Right atrium auricular region (tissue), 2 donors: ENCODE measurements at regions not wholly inside any gene's neighbourhood (a gene's known extent, or its start where the extent isn't known, plus 50 kb on each side); places are given as distances from the start of the nearest gene placed in this dataset.

Experiments used
- DNase-seq: peaks from one replicate; pipeline ENCODE4 v3.0.0-alpha.2; 2019; ENCODE audit warnings: low spot score
- H3K27ac ChIP-seq, 2 donors: fragments of 200-600 bp; sonication (generic); 1 replicate in 1 of 2; 2 replicates in 1 of 2; pipeline ENCODE4 v1.5.1; 2016 to 2019
- H3K27me3 ChIP-seq, 2 donors: fragments of 200-600 bp; sonication (generic); one replicate each; pipeline versions ENCODE4 v1.5.1 to v1.6.0; 2017 to 2019
- H3K36me3 ChIP-seq: fragments of 200-600 bp; sonication (generic); one replicate; pipeline ENCODE4 v1.5.1; 2016
- H3K4me1 ChIP-seq, 2 donors: fragments of 200-600 bp; sonication (generic); one replicate each; pipeline versions ENCODE4 v1.5.1 to v1.6.0; 2017 to 2019
- H3K4me3 ChIP-seq, 2 donors: fragments of 200-600 bp; sonication (generic); 1 replicate in 1 of 2; 2 replicates in 1 of 2; pipeline ENCODE4 v1.5.1; 2017 to 2019; ENCODE audit warnings: mild to moderate bottlenecking in 1 of 2, moderate library complexity in 1 of 2
- H3K9me3 ChIP-seq, 2 donors: fragments of 200-600 bp; sonication (generic); one replicate each; pipeline ENCODE4 v1.5.1; 2019
- TF ChIP-seq, protein P1 (sequence below), 2 donors: fragments of 200-600 bp; sonication (generic); IDR thresholded peaks; one replicate each; pipeline ENCODE4 v1.5.1; 2019; ENCODE audit warnings: antibody characterized with exemption in 2 of 2

DNA sequence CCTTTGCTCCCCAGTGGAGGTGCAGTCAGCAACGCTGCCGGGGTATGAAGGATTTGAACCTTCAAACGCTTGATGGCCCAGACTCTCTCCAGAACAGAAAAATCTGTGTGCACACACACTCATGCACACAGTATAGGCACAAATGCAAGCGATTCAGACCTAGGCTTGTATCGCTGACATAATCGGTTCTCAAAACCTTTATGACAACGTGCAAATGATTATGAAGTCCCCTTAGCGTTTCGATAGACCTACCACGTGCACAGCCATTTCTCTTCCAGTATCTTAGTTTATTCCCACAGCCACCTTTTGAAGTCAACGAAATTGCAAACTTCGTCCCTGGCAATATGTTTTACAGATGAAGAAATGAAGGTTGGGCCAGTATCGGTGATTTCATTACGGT, 138.9 kb upstream of the MYCN start:
- TF ChIP-seq, protein P1, sequence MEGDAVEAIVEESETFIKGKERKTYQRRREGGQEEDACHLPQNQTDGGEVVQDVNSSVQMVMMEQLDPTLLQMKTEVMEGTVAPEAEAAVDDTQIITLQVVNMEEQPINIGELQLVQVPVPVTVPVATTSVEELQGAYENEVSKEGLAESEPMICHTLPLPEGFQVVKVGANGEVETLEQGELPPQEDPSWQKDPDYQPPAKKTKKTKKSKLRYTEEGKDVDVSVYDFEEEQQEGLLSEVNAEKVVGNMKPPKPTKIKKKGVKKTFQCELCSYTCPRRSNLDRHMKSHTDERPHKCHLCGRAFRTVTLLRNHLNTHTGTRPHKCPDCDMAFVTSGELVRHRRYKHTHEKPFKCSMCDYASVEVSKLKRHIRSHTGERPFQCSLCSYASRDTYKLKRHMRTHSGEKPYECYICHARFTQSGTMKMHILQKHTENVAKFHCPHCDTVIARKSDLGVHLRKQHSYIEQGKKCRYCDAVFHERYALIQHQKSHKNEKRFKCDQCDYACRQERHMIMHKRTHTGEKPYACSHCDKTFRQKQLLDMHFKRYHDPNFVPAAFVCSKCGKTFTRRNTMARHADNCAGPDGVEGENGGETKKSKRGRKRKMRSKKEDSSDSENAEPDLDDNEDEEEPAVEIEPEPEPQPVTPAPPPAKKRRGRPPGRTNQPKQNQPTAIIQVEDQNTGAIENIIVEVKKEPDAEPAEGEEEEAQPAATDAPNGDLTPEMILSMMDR (IDR thresholded peaks at IDR 0.05), result no peak
- Histone ChIP-seq H3K36me3 (no peaks in the 10 kb centered on the region), H3K4me3 (no peak overlapping the region), H3K9me3 (no peaks in the 10 kb centered on the region), H3K27me3 (no peaks in the 10 kb centered on the region), H3K4me1 (peaks cover 0 to 9% of the 10 kb centered on the region in 2 donors), H3K27ac (no peak overlapping the region)
- no peak for DNase-seq

DNA sequence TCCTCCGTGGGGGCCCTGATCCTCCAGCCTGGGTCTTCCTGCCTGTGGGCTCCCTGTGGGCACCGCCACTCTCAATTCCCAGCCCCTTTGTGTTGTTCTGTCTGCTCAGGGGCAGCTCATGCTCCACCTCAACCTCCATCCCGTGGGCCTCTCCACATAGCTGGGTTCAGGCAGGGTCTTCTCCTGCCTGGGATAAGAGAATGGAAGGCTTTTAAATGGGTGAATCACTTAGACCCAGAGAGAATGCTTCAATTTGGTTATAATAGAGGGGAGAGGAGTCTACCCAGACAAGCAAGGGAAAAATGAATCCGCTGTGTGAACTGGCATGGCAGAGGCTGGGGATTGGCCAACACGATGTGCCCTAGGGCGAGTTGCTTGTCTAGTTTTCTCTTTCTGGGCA, 138.4 kb upstream of the MYCN start:
- H3K27me3 ChIP-seq, result no peaks in the 10 kb centered on the region
- TF ChIP-seq, protein P1 (IDR thresholded peaks at IDR 0.05), result no peak
- DNase-seq, result no peak
- no peak overlapping the region for H3K27ac ChIP-seq
- no peak overlapping the region for H3K4me3 ChIP-seq
- H3K9me3 ChIP-seq, result no peaks in the 10 kb centered on the region
- H3K36me3 ChIP-seq, result no peaks in the 10 kb centered on the region
- peaks cover 0 to 9% of the 10 kb centered on the region in 2 donors for H3K4me1 ChIP-seq

DNA sequence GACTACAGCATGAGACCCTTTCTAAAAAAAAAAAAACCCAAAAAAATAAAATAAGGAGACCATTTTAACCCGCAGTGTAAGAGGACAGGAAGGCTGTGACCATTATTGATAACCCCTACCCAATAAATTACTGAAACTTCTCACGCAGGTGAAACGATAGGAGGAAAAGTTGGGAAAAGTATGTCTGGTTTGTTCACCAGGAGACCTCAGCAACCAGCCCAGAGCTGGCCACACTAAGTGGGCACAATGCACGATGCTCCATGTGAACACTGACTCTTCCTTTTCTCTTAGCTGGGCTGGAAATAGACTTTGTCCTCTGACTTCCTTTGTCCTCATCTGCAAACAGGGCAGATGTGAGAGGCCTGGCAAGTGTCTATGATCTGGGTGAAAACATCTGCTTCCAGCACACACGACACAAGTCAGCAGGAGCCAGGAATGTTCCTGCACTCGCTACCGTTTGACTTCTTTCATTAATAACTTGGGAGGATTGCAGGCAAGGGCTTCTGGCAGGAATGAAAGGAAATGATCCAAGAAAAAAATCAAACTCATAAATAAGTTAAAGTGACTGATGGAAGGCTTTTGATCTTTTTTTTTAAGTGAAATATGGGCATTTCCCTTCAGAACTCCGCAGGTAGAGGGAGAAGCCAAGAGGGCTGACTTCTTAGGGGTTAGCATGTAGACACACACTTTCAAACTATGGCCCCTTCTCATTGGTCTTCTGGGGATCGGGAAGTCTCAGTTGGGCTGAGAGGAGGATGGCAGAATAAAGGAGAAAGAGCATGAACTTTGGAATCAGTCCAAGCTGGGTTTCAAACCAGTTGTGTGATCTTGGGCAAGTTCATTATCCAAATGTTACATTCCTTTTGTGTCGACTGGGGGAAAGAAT, 137.4 kb upstream of the MYCN start:
- H3K36me3 ChIP-seq, result no peaks in the 10 kb centered on the region
- no peaks in the 10 kb centered on the region for H3K9me3 ChIP-seq
- no peak overlapping the region for H3K4me3 ChIP-seq
- no peaks in the 10 kb centered on the region for H3K27me3 ChIP-seq
- no peak overlapping the region for H3K27ac ChIP-seq
- TF ChIP-seq, protein P1 (IDR thresholded peaks at IDR 0.05), result no peak
- no peak for DNase-seq
- peaks cover 0 to 9% of the 10 kb centered on the region in 2 donors for H3K4me1 ChIP-seq

DNA sequence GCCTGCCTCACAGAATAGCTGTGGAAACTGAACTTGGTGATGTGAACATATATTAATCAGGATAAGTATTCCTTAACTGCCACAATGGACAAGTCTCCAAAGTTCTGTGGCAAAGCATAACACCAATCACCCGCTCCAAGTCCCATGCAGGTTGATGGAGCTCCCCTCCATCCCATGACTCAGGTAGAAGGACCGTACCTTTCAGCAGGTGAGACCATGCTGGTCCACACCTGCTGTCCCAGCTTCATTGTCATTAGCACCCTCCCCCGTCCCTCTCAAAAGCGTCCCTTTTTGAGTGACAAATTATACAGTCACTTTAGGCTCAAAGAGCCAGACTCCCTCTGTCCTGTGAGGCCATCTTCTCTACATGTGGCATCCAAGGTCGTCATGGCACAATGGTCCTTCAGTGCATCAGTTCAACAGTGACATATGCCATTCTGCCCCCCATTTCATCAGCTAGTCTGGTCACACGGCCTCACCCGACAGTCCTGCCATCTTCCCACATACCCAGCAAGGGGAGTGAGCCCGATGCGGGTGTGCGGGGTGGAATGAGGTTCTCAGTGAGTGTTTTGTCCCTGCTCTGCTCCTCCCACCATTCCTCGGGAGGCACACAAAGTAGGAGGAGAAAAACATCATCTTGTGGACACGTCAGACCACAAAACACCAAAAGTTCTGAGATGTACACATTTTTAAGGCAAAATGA, 136.7 kb upstream of the MYCN start:
- Histone ChIP-seq H3K36me3 (no peaks in the 10 kb centered on the region), H3K27ac (no peak overlapping the region), H3K9me3 (no peaks in the 10 kb centered on the region), H3K4me1 (peaks cover 0 to 9% of the 10 kb centered on the region in 2 donors), H3K4me3 (no peak overlapping the region), H3K27me3 (no peaks in the 10 kb centered on the region)
- DNase-seq, result no peak
- TF ChIP-seq, protein P1 (IDR thresholded peaks at IDR 0.05), result no peak

DNA sequence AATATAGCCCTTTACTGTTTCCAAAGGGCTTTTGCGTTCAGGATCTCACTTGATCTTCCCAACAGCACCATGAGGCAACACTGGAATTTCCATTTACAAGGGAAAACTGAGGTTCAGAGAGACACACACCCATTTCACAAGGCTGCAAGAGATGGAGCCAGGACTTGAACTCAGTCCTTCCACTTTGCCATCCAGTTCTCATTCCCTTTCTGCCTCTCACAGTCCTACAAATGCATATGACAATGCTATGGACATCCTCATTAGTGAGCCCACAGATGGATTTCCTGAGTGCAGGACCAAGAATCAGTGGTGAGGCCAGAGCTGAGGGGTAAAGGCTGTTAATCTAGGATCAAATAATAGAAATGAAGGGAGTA, 136.1 kb upstream of the MYCN start:
- H3K27me3 ChIP-seq, result no peaks in the 10 kb centered on the region
- H3K27ac ChIP-seq, result no peak overlapping the region
- TF ChIP-seq, protein P1 (IDR thresholded peaks at IDR 0.05), result no peak
- H3K4me1 ChIP-seq, result peaks cover 0 to 7% of the 10 kb centered on the region in 2 donors
- H3K4me3 ChIP-seq, result no peak overlapping the region
- no peak for DNase-seq
- H3K9me3 ChIP-seq, result no peaks in the 10 kb centered on the region
- H3K36me3 ChIP-seq, result no peaks in the 10 kb centered on the region
